ENCODE measurements at regions not wholly inside any gene's neighbourhood (a gene's known extent, or its start where the extent isn't known, plus 50 kb on each side); places are given as distances from the start of the nearest gene placed in this dataset.

DNA sequence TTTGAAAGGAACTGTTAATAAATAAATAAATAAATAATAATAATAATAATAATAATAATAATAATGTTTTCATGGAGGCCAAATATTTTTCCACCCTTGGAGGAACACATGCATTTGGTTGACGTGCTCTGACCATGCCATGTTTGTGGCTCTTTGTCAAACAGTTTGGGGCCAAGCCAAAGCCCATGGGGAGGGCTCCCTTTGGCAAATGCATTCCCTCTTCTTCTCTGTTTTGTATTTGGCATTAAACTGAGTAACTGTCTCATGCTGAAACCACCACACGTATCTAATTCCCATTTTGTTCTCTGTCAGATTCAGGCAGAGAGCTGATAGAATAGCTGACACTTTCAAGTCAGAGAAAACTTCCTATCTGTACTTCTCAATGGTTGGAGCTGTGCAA, 68.6 kb upstream of the PAX6 start:
- no peak for TF ChIP-seq CTCF (IDR thresholded peaks at IDR 0.05; ENCODE audit: low read length)
- TF ChIP-seq EZH2 (optimal IDR thresholded peaks at IDR 0.05; ENCODE audit: low read depth, low read length): no peak
- no peak for TF ChIP-seq EZH2phosphoT487 (IDR thresholded peaks at IDR 0.05; ENCODE audit: low read length)

All from MM.1S (cell line).